PC-3 (cell line): ENCODE measurements at regions not wholly inside any gene's neighbourhood (a gene's known extent, or its start where the extent isn't known, plus 50 kb on each side); places are given as distances from the start of the nearest gene placed in this dataset.
"Not testable (repeated sequence)": the region's sequence is repeated elsewhere in the genome, so short reads cannot be mapped to it uniquely, and the experiment has no call there.

Source experiments
- ATAC-seq: fragments of 200-7000 bp; cut with Tn5 transposase; 2 replicates; pipeline ENCODE4 v1.9.1; 2020; ENCODE audit warnings: mild to moderate bottlenecking, moderate library complexity
- BruUV-seq: library from RNA; stranded (reverse); fragments of 400-500 nt; replicated peaks from 2 replicates; lab custom pipeline; 2021; lab: Mats Ljungman, UMichigan
- CTCF ChIA-PET: fragments of 300-600 bp; sonication (Branson Sonifier 250); formaldehyde crosslinking; loops from one replicate; lab custom pipeline; 2022; ENCODE audit warnings: antibody characterized with exemption; lab: Charles Lee
- POLR2A ChIA-PET: fragments of 300-600 bp; sonication (Branson Sonifier 250); formaldehyde crosslinking; loops from one replicate; lab custom pipeline; 2022; ENCODE audit warnings: antibody characterized with exemption; ENCODE audit not compliant: unreplicated experiment; lab: Charles Lee
- DNase-seq: peaks from one replicate; pipeline ENCODE4 v3.0.0-alpha.2; 2015
- H2AFZ ChIP-seq: fragments of 300-600 bp; sonication (generic); 2 replicates; pipeline ENCODE4 v1.6.0; 2016; ENCODE audit warnings: antibody characterized with exemption, low read length
- H3F3A ChIP-seq: fragments of 300-600 bp; sonication (generic); one replicate; pipeline ENCODE4 v1.6.0; 2017; ENCODE audit warnings: antibody characterized with exemption, low read length, control low read depth, mild to moderate bottlenecking; ENCODE audit not compliant: unreplicated experiment
- H3K27ac ChIP-seq: fragments of 300-600 bp; sonication (generic); 2 replicates; pipeline ENCODE4 v1.5.1; 2016; ENCODE audit warnings: mild to moderate bottlenecking, low read length
- H3K27me3 ChIP-seq: fragments of 300-600 bp; sonication (generic); 2 replicates; pipeline ENCODE4 v1.6.1; 2016; ENCODE audit warnings: low read length, mixed read lengths
- H3K36me3 ChIP-seq: fragments of 300-600 bp; sonication (generic); 2 replicates; pipeline ENCODE4 v1.6.1; 2016; ENCODE audit warnings: low read depth, mixed run types, low read length, mixed read lengths
- H3K4me1 ChIP-seq: fragments of 300-600 bp; sonication (generic); 2 replicates; pipeline ENCODE4 v1.5.1; 2016; ENCODE audit warnings: low read length; ENCODE audit not compliant: insufficient read depth
- H3K4me2 ChIP-seq: fragments of 300-600 bp; sonication (generic); 2 replicates; pipeline ENCODE4 v1.6.0; 2016; ENCODE audit warnings: low read length
- H3K4me3 ChIP-seq: fragments of 300-600 bp; sonication (generic); 2 replicates; pipeline ENCODE4 v1.5.1; 2016; ENCODE audit warnings: mild to moderate bottlenecking, low read length, mixed read lengths
- H3K79me2 ChIP-seq: fragments of 300-600 bp; sonication (generic); 2 replicates; pipeline ENCODE4 v1.6.1; 2017; ENCODE audit warnings: low read length, mixed read lengths
- H3K9ac ChIP-seq: fragments of 300-600 bp; sonication (generic); 2 replicates; pipeline ENCODE4 v1.6.0; 2016; ENCODE audit warnings: mild to moderate bottlenecking, low read length
- H3K9me2 ChIP-seq: fragments of 300-600 bp; sonication (generic); replicated peaks from 2 replicates; pipeline ENCODE4 v1.6.1; 2016; ENCODE audit warnings: mixed run types, low read length, mixed read lengths
- H3K9me3 ChIP-seq: fragments of 300-600 bp; sonication (generic); 2 replicates; pipeline ENCODE4 v1.6.1; 2016; ENCODE audit warnings: low read length, mixed read lengths
- H4K20me1 ChIP-seq: fragments of 300-600 bp; sonication (generic); 2 replicates; pipeline ENCODE4 v1.6.1; 2016; ENCODE audit warnings: low read length, mixed read lengths
- EZH2 ChIP-seq: fragments of 300-600 bp; sonication (generic); IDR thresholded peaks from one replicate; pipeline ENCODE4 v1.6.1; 2017; ENCODE audit warnings: antibody characterized with exemption, mild to moderate bottlenecking, low read length; ENCODE audit not compliant: unreplicated experiment
- EZH2phosphoT487 ChIP-seq: fragments of 300-600 bp; sonication (generic); IDR thresholded peaks from 2 replicates; pipeline ENCODE4 v1.6.1; 2018; ENCODE audit warnings: mild to moderate bottlenecking, antibody characterized with exemption, low read length, borderline replicate concordance
- intact Hi-C: fragments of 100-400 bp; cut with micrococcal nuclease; formaldehyde crosslinking; loops from 2 replicates; pipeline ENCODE4 v1.9.0; 2023
- TF ChIP-seq, protein P1 (sequence below): fragments of 300-600 bp; sonication (generic); conservative IDR thresholded peaks from 2 replicates; pipeline ENCODE4 v1.5.1; 2017; ENCODE audit warnings: antibody characterized with exemption, low read depth, mild to moderate bottlenecking, low read length

- peak overlapping the region; percentile 34 for H3K4me2 ChIP-seq
- no peaks in the 10 kb centered on the region for H4K20me1 ChIP-seq
- H3K79me2 ChIP-seq: no peaks in the 10 kb centered on the region
- ChIA-PET CTCF (interaction anchor here (0.6 kb wide), 1 partner anchor 1314 kb away, joined by 9 read pairs; no protein-coding TSS in a partner anchor), POLR2A (no interaction called here)
- H3K27me3 ChIP-seq: no peaks in the 10 kb centered on the region
- no peaks in the 10 kb centered on the region for H3K9me3 ChIP-seq
- ATAC-seq: peak; percentile 84
- TF ChIP-seq EZH2phosphoT487: no peak
- TF ChIP-seq, protein P1, sequence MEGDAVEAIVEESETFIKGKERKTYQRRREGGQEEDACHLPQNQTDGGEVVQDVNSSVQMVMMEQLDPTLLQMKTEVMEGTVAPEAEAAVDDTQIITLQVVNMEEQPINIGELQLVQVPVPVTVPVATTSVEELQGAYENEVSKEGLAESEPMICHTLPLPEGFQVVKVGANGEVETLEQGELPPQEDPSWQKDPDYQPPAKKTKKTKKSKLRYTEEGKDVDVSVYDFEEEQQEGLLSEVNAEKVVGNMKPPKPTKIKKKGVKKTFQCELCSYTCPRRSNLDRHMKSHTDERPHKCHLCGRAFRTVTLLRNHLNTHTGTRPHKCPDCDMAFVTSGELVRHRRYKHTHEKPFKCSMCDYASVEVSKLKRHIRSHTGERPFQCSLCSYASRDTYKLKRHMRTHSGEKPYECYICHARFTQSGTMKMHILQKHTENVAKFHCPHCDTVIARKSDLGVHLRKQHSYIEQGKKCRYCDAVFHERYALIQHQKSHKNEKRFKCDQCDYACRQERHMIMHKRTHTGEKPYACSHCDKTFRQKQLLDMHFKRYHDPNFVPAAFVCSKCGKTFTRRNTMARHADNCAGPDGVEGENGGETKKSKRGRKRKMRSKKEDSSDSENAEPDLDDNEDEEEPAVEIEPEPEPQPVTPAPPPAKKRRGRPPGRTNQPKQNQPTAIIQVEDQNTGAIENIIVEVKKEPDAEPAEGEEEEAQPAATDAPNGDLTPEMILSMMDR: no peak
- TF ChIP-seq EZH2: no peak
- H3K27ac ChIP-seq: no peak overlapping the region
- intact Hi-C loops: no loop called here
- H3K4me3 ChIP-seq: peak overlapping the region; percentile 49; the same call in 1 of the 2 replicates
- H2AFZ ChIP-seq: peak overlapping the region; percentile 71; the same call in 1 of the 2 replicates
- no peaks in the 10 kb centered on the region for H3K4me1 ChIP-seq
- H3K9ac ChIP-seq: no peak overlapping the region
- no TSS peak for BruUV-seq
- no peaks in the 10 kb centered on the region for H3K9me2 ChIP-seq
- H3K36me3 ChIP-seq: no peaks in the 10 kb centered on the region
- no peaks in the 10 kb centered on the region for H3F3A ChIP-seq
- peak; percentile 8 for DNase-seq
Observed at GRCh38 chr4:96407738-96408463, 568.0 kb downstream of the PDHA2 start.

GRCh38 chr4:96414853-96415252, 575.0 kb downstream of the PDHA2 start:
- BruUV-seq, H4K20me1 ChIP-seq, H3K4me2 ChIP-seq, intact Hi-C loops, H3K9me3 ChIP-seq, H3K9me2 ChIP-seq, ATAC-seq, H3K9ac ChIP-seq, H3K36me3 ChIP-seq, H3F3A ChIP-seq, H3K27me3 ChIP-seq, POLR2A ChIA-PET, H3K79me2 ChIP-seq, H3K4me1 ChIP-seq, CTCF ChIA-PET, H3K27ac ChIP-seq, H3K4me3 ChIP-seq, DNase-seq, H2AFZ ChIP-seq: not testable (repeated sequence)

GRCh38 chr4:96429657-96430056, 589.8 kb downstream of the PDHA2 start:
- Histone ChIP-seq H3K4me2 (no peak overlapping the region), H3K36me3 (no peaks in the 10 kb centered on the region), H3K4me1 (no peaks in the 10 kb centered on the region), H3F3A (no peaks in the 10 kb centered on the region), H3K27ac (no peak overlapping the region), H3K27me3 (no peaks in the 10 kb centered on the region), H3K79me2 (no peaks in the 10 kb centered on the region), H3K4me3 (no peak overlapping the region), H3K9me3 (no peaks in the 10 kb centered on the region), H3K9me2 (no peaks in the 10 kb centered on the region), H3K9ac (no peak overlapping the region), H2AFZ (no peak overlapping the region), H4K20me1 (no peaks in the 10 kb centered on the region)
- TF ChIP-seq, protein P1: no peak
- TF ChIP-seq EZH2phosphoT487 (no peak), EZH2 (no peak)
- ATAC-seq: no peak
- intact Hi-C loops: no loop called here
- BruUV-seq: no TSS peak
- CTCF ChIA-PET: no interaction called here
- DNase-seq: no peak
- POLR2A ChIA-PET: interaction anchor here (0.7 kb wide), 1 partner anchor 323 kb away, joined by 19 read pairs; no protein-coding TSS in a partner anchor
